HG02885 (cell line): ENCODE measurements at regions not wholly inside any gene's neighbourhood (a gene's known extent, or its start where the extent isn't known, plus 50 kb on each side); places are given as distances from the start of the nearest gene placed in this dataset.

Experiments
- ATAC-seq: cut with Tn5 transposase; IDR thresholded peaks from one replicate; pipeline ENCODE4 v1.9.1; 2021; ENCODE audit warnings: mild to moderate bottlenecking; ENCODE audit not compliant: unreplicated experiment, poor library complexity

DNA sequence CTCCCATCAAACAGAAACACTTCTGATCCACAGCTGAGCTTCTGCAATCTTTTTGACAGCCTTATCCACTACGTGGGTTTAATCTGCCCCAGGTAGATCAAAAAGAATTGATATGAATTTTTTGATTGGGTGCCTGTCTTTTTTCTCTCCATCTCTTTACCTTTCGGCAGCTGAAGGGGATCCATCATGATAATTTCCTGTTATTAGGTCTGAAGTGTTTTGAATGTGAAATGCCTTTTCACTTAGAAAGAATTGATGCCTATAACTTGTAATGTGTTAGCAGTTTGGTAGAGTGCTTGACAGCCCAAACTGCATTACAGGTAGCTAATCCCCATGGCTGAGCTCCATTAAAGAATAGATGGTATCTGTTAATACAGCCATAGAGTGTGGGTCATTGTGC is 745.4 kb downstream of the TLR4 start:
- ATAC-seq: no peak

DNA sequence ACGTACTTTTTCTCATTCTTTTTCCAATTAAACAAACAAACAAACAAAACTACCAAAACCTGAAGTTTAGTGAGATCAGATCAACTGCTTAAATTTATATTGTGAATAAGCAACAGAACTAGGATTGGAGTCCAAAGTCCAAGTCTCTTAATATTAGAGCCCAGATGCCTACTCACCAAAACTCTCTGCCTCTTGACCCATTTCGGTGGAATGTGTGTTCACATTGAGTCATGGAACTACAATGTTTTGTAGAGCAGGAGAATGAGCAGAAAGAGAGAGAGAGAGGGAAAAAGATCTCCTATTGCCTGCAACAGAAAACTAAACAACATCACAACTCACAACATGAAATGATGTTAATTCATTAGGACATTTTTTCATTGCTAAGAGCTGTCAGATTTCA is 751.1 kb downstream of the TLR4 start:
- no peak for ATAC-seq

DNA sequence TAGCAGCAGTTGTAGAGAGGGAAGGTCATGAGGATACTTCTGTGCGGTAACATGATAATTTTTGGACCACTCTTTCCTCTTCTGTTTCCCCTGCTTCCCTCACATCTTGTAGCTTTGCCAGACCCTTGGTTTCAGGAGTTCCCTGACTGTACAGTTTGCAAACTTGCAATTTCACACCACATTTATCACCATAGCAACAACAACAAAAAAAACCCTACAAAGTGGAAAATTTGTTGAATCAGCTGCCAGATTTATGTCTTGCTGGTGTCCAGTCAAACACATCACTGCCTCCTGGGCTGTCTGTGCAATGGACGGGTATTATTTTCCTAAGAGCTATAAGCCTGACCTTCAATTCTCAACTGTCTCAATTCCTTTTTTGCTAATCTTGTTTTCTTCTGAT is 751.6 kb downstream of the TLR4 start:
- no peak for ATAC-seq

DNA sequence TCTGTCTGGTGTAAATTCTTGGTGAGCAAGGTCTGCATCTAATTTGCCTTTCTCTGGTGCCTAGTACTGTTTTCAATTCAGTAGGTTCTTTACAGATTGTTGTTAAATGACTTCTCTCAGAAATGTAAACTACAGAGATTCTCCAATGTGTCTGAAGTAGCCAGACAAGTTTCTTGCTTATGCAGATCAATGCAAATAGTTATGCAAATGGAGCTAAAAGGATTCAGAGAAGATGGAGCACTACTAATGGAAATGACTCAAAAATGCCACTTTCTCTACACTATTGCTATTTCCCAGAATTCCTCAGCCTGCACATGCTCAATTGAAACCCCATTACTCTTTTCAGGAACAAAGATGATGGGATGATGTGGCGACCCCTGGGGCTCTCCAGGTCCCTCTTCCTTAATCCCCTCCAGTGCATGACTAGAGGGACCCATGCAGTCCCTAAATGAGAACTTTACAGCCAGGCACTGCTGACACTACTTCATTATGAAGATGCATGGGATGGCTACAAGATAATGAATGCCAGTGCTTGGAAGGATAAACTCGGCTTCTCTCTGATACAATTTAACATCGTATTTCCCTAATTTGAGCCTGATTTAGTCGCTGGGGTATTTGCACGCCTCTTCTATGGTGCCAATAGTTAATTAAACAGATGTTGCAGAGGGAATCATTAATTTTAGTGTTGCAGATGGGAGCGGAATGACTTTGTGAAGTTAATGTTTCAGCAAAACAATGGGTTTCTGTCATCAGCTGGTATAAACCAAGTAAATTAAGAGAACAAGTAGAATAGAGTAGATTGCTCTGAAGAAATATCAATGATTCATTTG is 753.2 kb downstream of the TLR4 start:
- ATAC-seq: no peak

DNA sequence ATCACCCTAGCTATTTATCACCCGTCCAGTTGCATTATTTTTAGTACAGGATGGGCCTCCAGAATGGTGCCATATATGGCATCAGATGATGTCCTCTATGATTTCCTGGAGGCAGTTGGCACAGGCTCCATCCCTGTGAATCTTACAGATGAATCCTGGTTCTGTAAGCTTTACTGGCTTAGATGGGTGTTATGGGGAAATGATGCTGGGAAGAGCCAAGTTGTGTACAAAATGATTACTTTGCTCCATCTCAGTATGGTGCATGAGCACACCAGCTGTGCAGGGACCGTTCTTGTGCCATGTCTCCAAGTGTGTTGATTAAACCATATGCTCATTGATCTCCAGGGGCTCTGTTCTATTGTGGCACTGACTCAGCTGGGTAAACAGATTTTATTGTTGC is 755.7 kb downstream of the TLR4 start:
- no peak for ATAC-seq

DNA sequence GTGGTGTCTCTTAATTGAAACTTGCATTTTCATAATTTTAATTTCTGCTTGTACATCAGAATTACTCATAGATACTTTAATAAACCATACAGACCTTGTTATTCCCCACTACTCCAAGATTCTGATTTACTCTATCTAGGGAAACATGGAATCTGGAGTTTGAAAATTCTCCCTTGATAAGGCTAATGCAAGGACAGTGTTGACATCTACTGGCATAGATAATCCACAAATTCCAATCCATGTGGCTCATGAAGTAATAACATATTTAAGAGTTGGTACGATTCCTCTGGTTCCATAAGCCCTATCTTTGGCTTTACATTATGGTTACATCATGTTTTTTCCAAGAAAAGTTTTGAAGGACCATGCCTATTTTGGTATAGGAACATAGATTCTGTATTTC is 759.2 kb downstream of the TLR4 start:
- ATAC-seq: no peak

DNA sequence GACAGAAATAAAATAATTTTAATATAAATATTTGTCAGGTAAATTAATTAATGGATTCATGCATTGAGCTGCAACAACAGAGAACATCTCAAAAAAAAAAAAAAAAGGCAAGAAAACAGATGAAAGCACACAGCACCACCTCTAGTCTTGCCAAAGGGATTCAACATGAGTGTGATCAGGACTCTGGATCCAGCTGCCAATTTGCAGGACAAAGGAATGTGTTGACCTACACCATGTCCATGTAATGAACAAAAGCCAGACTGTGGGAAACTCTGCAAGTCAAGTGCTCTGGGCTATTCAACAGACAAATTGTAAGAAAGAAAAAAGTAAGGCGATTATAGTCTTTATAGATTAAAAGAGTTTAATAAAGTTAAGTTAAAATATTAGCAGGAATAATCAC is 769.3 kb downstream of the TLR4 start:
- no peak for ATAC-seq

DNA sequence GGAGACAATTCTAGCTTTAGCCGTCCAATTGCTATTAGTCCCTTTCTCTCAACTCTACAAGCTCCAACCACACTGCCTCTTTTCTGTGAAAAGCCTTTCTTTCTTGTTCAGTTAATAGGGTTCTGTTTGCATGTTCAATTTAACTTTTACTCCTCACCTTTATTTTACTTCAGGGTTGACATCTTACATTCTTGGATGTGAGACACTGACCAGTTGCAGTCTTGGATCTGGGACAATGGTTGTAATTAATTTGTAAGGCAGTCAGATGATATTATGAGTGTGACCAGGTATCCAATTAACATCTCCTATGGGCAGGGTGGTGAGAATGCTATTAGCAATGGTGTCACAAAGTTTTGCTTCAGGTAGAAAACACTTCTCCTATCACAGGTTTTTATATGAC is 774.5 kb downstream of the TLR4 start:
- ATAC-seq: no peak

DNA sequence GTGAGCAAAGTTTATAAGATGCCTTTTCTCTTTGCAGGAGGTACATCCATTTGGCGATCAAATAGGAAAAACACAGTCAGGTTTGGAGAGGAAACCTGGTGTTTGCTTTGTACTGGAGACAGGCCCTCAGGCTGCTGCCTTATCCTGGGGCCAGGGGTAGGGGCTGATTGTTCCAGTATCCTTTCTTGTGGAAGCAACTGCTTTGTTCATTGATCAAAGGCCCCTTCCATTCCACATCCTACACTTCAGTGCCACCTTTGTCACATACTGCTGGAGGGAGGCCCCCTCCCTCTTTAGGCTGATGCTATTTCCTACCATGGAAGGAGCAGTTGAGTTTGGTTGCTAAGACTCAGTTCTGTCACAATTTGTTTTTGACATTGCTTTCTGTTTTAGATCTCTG is 778.1 kb downstream of the TLR4 start:
- ATAC-seq: no peak

DNA sequence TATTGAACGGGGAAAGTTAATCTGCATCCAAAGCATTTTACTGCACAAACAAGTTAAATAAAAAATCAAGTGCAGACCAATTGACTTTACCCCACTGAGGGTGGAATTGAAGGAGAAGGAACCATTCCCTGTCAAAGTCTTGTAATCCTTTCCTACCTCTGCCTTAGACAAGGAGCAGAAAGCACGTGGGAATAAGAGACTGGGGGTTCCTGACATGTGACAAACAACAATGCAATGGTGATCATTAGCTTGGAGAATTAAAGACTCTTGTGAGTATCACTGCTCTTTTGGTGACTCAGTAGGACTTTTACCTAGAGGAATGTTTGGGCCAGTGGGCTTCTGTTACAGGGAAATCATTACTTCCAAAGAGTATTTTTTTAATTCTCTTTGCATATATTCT is 779.5 kb downstream of the TLR4 start:
- ATAC-seq: no peak

DNA sequence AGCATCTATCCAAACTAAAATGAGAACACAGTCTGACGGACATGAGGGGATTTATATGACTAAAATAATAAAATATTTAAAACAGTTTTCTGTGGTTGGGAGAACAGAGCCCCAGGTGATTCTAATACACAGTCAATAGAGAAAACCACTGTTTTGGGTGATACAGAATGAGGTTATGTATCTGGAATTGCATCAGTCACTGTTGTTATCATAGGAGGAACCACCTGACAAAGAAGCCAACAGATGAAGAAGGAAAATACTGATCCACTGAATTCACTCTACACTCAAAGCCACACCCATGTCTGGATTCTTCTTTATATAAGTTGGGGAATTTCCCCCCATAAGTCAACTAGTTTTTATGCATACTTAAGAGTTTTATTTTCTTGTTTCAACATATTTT is 799.0 kb downstream of the TLR4 start:
- no peak for ATAC-seq

DNA sequence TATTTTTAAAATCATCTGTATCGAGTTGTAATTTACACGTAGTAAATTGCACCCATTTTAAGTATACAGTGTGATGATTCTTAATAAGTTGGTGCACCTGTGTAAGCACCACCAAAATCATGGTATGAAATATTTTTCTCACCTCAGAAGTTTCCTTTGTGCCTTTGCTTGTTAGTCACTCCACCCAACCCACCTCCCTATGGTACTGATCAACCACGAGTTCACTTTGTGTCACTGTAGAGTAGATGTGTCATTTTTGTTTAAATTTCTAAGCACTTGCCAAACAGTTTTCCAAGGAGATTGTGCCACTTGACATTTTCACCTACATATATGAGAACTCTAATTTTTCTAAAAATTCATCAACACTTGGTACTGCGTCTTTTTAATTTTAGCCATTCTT is 806.5 kb downstream of the TLR4 start:
- no peak for ATAC-seq

DNA sequence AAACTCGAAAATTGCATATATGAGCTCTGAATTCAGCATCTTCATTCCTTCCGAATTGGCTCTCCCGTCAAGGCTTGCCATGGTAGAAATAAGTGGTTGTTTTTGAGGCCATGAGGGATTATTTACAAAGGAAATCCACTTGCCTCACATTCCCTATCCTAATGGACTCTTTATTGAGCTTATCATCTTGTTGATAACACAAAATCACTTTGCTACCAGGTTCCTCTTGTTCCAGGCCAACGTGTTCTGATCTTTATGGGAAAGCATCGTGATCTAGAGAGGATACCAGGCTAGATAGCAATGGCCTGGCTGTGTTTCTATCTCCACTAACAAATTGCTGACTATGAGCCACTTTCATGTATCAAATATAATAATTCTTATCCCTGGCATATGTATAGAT is 811.7 kb downstream of the TLR4 start:
- ATAC-seq: no peak

DNA sequence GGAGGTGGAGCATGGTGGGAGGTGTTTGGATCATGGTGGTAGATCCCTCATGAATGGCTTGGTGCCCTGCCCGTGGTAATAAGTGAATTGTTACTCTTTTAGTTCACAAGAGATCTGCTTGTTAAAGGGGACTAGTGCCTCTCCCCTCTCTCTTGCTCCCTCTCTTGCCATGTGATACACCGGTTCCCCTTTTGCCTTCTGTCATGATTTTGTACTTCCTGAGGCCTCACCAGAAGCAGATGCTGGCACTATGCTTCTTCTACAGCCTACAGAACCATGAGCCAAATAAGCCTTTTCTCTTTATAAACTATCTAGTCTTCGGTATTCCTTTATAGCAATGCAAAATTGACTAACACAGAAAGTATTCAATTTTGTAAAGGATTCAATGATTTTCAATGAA is 817.1 kb downstream of the TLR4 start:
- no peak for ATAC-seq

DNA sequence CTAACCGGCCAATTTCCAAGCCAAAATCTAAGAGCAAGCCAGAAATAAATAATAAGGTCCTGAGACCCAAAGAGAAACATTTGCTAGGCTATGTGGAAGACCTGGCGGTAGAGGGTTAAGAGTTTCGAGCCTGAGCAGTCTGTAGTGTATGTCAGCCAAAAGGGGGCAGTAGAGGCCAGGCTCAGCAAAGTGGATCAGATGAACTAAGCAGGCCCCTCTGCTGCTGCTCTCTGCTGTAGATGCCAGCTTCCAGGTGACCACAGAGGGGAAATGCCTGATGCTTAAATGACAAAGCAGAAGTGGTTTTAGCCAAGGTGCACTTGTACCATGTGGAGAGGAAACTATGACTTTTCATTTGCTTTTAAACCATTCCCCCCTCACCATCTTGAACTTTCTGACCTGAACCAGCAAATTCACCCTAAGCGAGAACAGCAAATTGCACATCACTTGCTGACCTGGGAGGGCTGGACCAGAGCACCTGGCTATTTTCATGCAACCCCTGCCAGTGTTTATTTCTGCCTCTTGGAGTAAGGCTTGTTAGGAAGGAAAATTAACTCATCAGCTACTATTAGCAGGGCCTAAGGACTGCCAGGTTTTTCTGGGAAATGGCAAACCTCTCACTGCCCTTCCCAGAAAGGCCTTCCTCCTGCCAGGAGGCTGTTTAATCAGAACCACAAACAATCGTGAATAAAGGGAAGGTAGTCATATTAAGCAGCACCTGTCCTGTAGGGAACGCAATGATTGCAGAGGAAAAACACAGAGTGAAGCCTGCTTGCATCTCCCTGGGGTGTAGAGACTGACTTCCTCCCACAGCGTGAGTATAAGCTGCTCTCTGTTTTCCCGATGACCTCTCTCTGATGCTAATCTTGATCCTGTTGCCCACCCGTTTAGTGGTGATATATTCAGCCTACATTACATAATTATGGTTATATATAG is 818.2 kb downstream of the TLR4 start:
- ATAC-seq: peak; percentile 97

DNA sequence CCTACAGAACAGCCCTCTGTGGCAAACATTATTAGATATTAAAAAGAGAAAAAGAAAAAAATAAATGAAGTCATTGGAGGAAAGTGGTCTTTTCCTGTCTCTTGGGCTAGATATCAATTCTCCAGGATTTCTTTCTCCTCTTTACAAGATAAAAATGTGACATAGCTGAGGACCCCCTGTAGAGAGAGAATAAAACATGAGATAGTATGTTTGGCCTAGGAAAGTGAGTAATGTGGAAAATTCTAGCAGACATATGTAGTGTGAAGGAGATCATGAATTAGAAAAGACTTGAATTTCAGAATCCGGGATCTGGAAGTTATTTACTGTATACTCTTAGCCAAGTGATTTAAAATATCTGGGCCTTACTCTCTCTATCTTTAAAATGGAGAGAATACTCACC is 823.1 kb downstream of the TLR4 start:
- no peak for ATAC-seq

DNA sequence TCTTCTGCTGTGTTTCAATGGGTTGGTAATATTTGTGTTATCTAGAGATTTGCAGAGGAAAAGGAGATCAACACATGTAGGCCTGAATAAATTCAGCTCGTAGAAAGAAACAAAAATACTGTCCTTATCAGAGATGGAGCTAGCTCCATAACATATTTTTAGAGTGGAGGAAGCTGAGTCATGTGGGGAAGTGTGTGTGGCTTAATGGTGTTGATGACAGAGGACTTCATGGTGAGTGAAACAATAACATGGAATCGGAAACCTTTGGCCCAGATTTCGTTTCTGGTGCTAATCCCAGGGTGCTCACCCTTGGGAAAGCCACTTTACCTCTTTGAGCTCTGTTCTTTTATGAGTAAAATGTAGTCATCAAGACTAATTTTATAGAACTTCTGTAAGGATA is 825.0 kb downstream of the TLR4 start:
- ATAC-seq: peak; percentile 54

DNA sequence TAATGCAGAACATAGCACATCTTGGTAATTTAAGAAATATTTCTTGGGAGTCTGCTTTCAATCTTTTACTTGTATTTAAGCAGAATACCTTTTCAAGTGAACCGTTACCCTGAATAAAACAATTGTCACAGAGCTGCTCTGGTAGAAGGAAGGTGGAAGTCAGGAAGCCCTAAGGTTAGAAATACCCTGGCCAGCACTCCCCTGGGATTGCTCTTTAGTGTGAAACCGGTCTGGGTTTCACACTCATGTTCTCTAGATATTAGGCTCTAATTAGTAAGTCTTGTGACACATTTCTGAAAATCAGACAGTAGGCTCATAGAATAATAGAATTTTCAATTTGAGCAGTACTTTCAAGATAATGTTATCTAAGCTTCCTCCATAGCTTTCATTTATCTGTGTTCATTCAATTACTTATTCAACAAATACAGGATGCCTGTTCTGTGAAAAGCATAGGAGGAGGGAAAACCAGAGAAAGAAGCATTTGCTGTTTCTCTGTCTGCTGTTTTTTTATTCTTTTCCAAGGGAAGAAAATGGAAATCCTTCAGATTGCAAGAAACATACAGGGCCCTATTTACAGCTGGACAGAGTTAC is 825.5 kb downstream of the TLR4 start:
- ATAC-seq: peak; percentile 88

DNA sequence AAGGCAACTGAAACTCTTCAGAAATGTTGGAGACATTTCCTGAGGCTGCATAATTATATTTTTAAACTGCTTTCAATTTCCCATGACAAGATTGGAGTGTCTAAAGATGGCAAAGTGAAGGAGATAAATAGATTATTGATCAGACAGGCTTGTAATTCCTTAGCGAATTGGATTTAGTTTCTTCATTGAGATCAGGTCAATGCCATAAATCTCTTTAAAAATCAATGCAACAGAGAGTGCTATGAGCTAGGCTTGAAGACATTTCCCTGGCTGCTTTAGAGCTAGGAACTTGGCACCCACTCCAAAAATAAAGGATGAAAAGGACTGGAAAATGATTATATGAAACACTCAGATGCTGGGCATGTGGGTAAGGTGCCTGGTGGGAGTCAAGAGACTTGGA is 828.4 kb downstream of the TLR4 start:
- ATAC-seq: no peak

DNA sequence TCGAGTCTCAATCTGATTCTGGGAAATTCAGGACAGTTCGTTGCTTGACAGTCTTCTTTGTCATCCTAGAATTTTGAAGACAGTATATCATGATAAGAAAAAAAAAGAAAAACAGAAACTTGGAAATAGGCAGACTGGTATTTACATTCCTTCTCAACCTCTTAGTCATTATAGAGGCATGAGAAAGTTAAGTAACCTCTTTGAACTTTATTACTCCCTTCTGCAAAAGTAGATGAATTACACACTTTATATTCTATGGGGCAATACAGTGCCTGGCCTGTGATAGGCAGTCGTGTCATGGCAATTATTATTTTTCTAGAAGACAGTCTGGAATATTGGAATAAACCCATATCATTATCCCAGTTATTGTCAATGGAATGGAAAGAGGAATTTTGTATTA is 828.9 kb downstream of the TLR4 start:
- ATAC-seq: no peak

DNA sequence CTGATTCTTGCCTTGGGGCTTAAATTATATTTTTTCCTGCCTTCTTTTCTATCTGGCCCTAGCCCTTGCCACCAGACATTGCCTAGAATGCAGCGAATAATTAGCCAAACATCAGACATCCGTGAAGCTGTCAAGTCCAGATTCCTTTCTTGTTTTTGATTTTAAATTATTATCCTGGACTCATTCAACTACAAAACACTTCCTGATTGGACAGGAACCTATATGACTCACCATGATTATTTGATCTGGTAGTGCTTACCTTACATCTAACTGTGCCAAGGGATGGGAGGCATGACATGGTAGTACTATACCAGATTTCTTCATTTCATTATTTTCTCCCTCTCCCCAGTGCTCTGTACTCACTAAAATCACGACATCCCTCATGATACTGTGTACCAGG is 829.6 kb downstream of the TLR4 start:
- no peak for ATAC-seq
